HG02973 (cell line): ENCODE measurements at regions not wholly inside any gene's neighbourhood (a gene's known extent, or its start where the extent isn't known, plus 50 kb on each side); places are given as distances from the start of the nearest gene placed in this dataset.
"Not testable (repeated sequence)": the region's sequence is repeated elsewhere in the genome, so short reads cannot be mapped to it uniquely, and the experiment has no call there.

Experiments
- ATAC-seq: cut with Tn5 transposase; IDR thresholded peaks from one replicate; pipeline ENCODE4 v1.9.1; 2021; ENCODE audit warnings: moderate library complexity; ENCODE audit not compliant: unreplicated experiment

DNA sequence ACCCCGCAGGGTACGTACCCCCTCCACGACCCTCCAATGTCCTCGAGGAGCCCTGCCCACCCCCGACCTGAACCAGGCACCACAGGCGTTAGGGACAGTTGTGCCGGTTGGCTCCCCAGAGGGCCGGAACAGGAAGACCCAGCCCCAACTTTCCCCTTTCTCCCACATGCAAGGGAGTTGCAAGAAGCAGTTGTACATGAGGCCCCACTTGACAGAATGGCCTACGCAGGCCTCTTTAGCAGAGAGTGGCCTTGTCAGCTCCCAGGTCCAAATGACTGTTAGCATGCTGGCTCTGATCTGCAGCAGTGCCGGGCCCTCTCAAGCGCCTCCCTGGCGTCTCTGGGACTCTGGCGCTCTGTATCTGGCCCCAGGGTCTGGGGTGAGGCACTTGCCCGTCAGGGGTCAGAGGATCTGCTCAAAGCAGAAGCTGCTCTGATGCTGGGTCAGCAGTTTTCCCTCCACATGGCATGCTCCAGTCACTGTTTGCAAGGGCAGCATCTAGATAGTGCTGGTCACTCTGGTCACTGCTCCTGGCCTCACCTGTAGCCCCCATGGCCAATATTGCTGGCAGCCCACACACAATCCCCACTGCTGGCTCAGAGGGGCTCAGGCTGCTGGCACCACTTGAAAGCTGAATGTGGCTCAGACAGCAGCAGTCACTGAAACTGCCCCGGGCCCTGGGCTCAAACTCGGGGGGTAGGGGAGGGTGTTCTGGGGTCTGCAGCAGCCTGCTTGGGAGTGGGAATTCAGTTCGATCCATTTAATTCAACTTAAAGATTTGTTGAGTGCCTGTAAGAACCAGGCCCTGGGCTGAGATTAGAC is 254.5 kb downstream of the FAM43A start:
- no peak for ATAC-seq

DNA sequence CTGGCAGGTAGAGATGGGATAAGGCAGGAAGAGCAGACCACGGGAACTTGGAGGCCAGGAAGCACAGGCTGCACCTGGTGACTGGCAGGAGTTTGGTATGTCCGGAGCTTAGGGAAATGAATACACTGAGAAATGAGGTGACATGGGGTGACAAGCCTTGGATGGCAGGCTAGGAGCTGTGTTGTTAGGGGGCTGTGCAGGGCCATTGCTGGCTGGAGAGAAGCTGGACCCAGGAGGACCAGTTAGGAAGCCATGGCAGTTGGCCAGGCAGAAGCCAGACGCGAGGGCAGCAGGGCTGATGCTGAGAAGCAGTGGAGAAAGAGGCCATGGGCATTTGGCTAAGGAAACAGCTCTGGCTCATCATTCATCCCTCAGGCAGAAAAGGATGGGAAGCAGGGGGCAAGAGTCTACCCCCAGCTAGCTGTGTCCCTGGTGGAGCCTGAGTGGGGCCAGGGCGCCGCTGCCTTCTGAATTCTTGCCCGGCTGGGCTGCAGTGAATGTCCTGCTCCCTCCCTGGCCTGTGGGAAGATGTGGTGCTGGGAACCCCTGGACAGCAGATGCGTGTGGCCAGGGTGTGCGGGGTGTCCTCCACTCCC is 255.8 kb downstream of the FAM43A start:
- no peak for ATAC-seq

DNA sequence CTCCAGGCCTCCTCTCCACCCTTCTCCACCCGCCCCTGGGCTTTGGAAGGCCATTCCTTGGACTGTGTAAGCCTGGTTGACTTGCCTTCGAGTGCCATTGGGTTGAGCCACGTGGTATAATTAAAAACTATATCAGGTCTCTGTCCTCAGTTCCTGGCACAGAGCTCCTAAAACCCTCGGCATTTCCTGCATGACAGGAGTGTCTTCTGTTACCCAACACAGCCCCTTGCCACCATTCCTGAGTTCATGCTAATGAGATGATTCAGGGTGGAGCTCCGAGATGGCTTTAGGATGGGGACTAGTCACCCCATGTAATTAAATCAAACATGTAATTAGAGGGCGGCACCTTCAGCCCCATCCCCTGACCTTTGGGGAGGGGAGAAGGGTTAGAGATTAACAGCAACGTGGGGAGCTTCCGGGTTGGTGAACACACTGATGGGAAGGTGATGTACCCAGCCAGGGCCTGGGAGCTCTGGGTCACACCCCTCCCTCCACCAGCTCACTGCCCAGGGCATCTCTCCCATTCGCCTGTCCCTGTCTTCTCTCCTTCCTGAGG is 256.4 kb downstream of the FAM43A start:
- no peak for ATAC-seq

DNA sequence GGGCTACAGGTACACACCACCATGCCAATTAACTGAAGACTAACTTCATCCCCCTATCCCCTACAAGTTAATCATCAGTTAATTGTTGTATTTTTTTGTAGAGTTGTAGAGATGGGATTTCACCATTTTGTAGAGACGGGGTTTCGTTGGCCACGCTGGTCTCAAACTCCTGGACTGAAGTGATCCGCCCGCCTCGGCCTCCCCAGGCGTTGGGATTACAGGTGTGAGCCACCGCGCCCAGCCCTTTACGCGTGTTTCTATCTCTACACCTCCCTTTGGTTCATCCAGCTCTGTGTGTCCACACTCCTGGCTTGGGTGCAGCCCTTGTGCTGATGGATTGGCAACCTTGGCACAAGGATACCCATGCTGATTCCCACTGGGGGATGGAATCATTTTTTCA is 258.8 kb downstream of the FAM43A start:
- ATAC-seq: no peak

DNA sequence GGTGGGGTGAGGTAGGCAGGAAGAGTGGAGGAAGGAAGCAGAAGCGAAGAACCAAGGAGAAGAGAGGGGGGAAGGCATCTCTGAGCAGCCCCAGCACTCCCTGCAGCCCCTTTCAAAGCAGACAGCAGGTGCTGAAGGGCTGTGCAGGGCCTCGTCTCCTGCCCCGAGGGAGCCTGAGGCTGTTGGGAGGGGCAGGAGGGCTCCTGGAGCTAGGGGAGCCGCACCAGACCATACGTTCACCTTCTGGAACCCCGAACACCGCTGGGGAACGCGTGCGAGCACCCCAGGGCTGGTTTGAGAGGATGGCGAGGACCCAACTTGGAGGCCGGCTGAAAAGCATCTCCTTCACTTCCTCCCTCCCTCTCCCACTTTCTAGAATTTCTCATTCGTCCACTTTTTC is 259.8 kb downstream of the FAM43A start:
- ATAC-seq: no peak

DNA sequence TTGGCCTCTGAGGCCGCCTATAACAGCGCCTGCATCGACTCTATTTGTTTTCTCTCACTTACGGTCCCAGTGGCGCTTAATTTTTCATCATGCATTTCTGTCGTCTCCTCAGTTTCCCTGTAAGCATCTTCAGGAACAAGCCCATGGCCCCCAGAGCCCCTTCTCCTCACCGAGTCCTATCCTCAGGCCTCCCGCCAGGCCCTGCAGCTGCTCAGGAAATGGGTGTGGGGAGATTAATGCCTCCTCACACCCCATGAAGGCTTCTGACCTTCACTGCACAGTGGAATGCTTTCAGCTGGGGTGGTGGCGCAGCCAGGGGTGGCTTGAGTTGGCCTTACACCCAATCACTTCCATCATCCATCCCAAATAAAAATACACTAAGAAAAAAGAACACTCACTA is 260.4 kb downstream of the FAM43A start:
- ATAC-seq: no peak

DNA sequence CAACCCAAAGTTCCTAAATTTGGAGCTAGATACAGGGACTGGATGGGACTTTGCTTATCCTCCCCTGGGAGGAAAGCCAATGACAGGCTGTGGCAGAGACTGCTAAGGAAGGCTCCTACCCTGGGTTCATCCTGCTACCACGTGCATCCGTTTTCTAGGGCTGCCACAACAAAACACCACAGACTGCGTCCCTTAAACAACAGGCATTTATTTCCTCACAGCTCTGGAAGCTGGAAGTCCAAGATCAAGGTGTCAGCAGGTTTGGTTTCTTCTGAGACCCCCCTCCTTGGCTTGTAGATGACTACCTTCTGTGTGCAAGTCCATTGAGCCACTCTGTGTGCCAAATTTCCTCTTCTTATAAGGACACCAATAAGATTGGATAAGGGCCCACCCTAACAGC is 263.9 kb downstream of the FAM43A start:
- no peak for ATAC-seq

DNA sequence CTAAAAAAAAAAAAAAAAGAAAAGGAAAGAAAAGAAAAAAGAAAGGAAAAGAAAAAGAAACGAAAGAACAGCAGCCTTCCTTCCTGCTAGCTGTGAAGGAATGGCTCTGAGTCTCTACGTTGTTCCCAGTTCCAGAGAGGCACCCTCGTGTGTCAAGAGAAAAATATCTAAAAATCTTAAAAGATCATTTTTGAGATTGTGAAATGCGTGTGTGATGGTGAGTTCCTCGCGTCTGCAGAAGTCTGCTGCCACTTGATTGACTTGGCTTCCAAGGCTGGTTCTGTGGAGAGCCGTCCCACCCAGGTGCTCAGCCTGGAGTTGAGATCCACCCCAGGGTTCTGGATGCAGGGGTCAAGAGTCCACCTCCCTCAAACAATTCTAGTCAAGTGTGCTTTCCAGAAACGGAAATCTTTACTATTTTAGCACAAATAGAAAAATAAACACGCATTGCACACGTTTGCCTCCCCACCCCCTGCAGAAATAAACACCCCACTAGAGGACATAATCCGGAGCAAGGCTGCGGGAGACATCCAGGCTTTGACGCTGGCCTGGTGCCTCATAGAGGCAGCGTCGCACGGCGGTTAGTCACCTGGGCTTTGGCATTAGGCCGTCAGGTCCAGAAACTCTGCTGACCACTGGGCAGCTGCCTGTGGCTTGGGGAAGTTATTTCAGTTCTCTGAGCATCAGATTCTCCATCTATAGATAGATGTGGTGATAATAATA is 265.4 kb downstream of the FAM43A start:
- no peak for ATAC-seq

DNA sequence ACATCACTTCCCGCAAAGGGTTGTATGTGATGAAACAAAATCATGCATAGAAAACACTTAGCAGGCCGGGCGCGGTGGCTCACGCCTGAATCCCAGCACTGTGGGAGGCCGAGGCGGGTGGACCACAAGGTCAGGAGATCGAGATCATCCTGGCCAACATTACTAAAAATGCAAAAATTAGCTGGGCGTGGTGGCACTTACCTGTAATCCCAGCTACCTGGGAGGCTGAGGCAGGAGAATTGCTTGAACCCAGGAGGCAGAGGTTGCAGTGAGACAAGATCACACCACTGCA is 265.9 kb downstream of the FAM43A start:
- not testable (repeated sequence) for ATAC-seq

DNA sequence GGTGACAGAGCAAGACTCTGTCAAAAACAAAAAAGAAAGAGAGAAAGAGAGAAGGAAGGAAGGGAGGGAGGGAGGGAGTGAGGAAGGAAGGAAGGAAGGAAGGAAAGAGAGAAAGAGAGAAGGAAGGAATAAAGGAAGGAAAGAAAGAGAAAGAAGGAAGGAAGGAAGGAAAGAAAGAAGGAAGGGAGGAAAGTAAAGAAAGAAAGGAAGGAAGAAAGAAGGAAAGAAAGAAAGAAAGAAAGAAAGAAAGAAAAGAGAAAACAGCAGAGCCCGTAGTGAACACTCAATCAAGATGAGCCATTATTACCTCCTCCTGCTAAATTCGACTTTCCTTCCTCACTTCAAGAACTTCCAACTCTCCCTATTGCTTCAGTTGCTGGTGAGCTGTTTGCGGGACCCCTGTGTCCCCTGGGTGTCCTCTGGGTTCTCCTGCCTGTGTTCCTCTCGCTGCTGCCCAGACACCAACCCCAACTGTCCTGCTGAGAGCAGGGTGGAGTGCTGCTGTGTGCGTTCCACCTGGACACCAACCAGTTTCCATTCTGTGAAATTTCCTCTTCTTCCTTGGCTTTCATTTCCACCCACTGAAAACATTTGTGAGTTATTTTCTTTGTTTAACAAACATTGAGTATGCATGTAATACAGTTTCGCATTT is 266.4 kb downstream of the FAM43A start:
- ATAC-seq: no peak

DNA sequence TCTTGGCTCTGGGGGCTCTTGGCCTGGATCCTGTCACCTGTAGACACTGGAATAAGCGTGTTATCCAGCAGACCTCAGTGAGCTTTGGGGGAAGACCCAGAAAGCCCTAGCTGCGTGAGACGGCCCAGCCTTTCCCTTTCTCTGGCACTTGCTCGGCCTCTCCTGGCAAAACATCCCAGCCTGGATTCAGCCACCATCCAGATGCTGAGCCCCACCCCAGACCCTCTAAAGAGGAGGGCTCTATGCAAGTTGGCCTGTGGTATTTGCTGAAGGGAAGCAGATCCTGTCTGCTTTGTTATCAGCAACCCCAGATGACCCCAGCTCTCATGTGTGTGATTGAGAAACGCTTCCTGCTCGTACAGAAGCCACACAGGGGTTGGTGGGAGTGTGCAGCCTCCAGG is 267.2 kb downstream of the FAM43A start:
- ATAC-seq: no peak

DNA sequence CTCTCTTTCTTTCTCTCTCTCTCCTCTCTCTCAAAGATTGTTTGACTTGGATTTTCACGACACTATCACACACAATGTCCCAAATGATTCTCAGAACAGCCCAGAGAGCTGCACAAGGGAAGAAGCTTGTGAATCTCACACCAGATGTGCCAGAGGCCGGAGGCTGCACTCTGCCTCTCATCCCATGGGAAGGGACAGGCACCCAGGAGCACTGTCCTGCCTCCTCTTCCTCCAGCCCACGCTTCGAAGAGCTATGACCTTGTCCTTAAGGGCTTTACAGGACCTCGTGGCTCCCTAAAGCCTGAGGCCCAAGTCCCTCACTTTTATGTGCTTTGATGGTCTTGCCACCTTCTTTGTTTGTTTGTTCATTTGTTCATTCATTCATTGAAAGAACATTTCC is 267.6 kb downstream of the FAM43A start:
- ATAC-seq: no peak

DNA sequence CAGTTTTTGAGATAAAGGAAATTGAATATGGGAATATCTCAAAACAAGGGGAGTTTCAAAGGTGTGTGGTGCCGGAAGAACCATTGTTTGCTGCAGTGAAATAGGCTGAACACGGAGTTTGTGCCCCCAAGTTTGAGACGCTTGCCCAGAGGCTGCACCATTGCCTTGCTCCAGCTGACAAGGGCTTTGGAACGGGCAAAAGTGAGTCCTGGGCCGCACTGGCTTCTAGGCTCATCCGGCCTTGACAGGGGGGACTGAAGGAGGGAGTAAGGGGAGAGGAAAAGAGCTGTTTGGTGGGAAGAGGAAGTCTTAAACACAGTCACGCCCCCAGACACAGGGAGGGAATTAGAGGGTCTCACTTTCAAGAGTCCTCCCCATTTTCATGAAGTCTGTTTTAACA is 269.9 kb downstream of the FAM43A start:
- ATAC-seq: no peak

DNA sequence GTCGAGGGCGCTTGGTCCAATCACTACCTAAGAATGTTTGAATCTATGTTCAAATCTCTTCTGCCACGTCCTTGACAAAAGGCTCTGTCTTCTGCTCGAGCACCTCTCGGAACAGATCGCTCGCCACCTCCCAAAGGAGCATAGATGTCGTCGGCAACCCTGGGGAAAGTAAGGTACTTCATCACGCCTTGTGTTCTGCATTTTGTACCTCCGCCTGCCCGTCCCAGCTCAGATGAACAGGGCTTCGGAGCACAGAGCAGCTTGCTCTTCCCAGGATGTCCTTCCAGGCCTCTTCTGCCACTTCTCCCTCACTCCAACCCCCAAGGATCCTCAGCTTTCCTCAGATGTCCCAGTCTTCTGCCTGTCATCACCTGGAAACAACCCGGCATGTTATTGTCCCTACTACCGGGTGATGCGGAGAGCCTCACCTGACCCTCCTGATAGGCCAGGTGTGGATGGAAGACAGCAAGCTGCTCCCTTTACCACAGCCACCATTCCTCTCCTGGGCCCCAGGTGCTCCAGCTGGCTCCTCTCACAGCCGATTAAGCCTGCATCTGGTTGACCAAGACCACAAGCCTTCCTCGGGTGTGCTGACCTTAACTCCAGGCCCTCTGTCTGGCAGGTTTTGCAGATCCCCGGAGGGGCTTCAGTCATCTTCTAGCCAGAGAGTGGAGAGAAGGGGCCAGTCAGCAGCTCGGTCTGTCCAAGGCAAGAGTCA is 270.5 kb downstream of the FAM43A start:
- ATAC-seq: no peak

DNA sequence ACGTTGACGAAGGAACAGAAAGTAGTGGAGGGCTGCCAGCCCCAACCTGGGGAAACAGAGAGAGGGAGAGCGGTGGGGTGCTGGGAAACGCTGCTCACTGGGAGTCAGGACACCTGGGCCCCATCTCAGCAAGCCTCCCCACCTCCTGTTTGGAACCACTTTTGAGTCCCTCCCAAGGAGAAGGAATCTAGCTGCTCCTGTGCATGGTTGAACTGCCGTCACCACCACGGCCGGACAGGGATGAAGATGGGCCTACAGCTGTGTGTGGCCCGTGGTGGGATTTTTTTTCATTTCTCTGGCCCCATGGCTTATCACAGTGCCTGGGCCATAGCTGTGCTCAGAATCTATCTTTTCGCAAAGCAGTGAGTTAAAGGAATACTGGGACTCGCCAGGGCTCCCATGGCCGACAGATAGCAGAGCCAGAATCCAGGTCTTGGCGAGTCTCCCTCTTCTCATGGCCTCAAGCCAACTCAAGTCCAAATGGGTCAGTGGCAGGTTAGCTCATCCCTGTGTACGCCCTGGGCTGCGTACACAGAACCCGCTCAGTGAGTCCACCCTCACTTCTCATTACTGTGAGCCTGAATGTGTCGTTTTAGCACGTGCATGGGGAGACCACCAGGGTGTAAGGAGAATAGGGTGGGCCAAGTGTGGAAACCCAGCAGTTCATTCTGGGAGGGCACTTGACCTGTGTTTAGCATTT is 271.2 kb downstream of the FAM43A start:
- ATAC-seq: no peak

DNA sequence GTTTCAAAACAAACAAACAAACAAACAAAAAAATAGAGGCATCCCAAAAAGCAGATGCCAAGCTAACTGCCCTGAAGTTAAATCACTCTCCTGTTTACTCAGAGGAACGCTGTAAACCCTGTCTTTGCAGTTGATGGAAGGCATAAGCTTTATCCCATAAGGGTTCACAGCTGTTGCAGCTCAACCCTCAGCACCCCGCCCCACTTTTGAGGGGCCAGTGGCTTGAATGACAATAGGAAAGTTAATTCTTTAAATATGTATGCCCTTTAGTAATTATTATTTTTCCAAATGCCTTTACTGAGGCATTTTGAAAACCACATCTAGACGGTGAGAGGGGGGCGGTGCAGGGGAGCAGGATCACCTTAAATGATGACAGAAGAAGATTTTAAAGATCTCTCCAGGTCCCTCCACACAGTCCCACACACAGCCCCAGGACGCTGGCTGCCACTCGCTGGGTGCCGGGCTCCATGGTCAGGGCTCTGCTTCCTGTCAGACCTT is 272.1 kb downstream of the FAM43A start:
- ATAC-seq: no peak

DNA sequence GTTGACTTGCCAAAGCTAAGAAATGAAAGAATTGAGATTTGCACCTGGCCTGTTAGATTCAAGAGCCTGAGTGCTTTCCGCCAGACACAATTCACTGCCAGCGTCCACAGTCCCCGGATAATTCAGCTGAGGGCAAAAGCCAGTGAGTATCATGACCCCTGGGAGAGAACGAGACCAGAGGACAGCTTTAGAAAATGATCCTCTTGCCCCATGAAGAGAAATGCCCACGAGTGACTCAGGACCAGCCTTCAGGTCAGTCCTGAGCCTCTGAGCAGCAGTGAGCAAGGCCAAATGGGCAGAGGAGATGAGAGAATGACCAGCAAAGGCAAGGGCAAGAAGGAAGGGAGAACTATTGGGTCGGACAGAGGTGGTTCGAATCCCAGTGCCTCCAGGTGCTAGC is 273.5 kb downstream of the FAM43A start:
- no peak for ATAC-seq

DNA sequence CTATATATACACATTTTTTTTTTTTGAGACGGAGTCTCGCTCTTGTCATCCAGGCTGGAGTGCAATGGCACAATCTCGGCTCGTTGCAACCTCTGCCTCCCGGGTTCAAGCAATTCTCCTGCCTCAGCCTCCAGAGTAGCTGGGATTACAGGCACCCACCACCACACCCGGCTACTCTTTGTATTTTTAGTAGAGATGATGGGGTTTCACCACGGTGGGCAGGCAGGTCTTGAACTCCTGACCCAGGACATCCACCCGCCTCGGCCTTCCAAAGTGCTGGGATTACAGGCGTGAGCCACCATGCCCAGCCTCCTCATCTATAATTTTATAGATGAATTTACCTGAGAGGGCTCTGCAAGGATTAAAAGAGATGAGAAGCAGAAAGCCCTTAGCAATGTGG is 274.0 kb downstream of the FAM43A start:
- not testable (repeated sequence) for ATAC-seq

DNA sequence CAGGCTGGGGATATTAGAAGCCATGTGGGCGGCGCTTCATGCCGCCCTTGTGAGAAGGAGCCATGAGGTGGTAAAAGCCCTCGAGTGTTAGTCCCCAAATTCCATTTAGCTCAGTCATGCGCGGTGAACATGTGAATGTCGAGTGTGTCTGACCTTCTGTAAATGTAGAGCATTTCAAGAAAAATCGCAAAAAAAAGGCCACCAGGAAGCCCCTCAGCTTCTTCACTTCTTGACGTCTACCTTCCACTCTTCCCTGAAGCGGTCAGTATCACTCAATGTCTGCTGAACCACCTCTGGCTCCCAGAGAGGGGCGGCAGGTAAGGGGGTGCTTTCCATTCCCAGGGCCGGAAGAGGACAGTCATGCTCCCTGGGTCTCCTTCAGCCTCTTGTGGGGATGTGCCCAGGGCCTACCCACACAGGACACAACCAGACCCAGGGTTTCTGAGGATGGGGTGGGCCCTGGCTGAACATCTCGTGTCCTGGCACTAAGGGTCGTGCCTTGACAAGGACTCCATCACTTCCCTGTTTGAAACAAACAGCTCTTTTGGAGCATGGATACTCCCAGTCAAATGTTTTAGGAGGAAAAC is 274.9 kb downstream of the FAM43A start:
- no peak for ATAC-seq

DNA sequence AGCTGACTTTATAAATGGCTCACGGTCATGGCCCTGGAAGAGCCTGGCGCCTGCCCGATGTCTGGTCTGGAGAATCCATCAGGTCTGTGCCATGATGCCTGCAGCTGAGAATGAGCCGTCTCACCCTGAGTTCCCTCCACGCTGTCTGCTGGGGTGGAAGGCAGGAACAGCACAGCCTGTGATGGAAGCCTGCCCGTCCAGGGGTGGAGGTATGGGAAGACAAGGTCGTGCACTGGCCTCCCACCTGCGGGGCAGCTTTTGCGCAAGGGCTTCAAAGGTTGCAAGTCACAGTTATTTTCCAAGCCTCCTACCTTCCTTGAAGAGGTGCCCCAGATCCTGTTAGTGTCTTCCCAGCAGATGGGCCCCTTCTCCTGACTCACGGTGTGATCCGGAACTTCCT is 275.5 kb downstream of the FAM43A start:
- ATAC-seq: no peak
